Liver (tissue), 3 donors: ENCODE measurements at regions not wholly inside any gene's neighbourhood (a gene's known extent, or its start where the extent isn't known, plus 50 kb on each side); places are given as distances from the start of the nearest gene placed in this dataset.

ENCODE experiments used
- CTCF ChIP-seq: fragments of 150-350 bp; IDR thresholded peaks from 2 replicates; pipeline ENCODE4 v1.5.1; 2017; ENCODE audit warnings: improper control_type of control experiment, low read depth, low read length; ENCODE audit not compliant: missing input control
- FOXA1 ChIP-seq: IDR thresholded peaks from 2 replicates; pipeline ENCODE4 v1.6.1; 2016; ENCODE audit warnings: antibody characterized with exemption
- RAD21 ChIP-seq, 2 donors: IDR thresholded peaks; 2 replicates each; pipeline ENCODE4 v1.6.1; 2016; ENCODE audit warnings: antibody characterized with exemption in 2 of 2, mild to moderate bottlenecking in 2 of 2
- ZBTB33 ChIP-seq: IDR thresholded peaks from 2 replicates; pipeline ENCODE4 v1.6.1; 2016; ENCODE audit warnings: antibody characterized with exemption
- donor health status: healthy.
- donor health status: healthy.

- TF ChIP-seq RAD21 (IDR thresholded peaks at IDR 0.05) (no peak), ZBTB33 (no peak), CTCF (no peak), FOXA1 (no peak)
These were observed 507.9 kb downstream of the CDH26 start for GRCh38 chr20:60465993-60466686.
